GM10847 (cell line): ENCODE measurements at regions not wholly inside any gene's neighbourhood (a gene's known extent, or its start where the extent isn't known, plus 50 kb on each side); places are given as distances from the start of the nearest gene placed in this dataset.

Source experiments
- POLR2A ChIP-seq: IDR thresholded peaks from 2 replicates; pipeline ENCODE4 v1.6.1; 2011; ENCODE audit not compliant: insufficient read length; ENCODE audit errors: extremely low read depth

- no peak for TF ChIP-seq POLR2A
Observed at GRCh38 chr7:68936471-68937035, 661.7 kb upstream of the AUTS2 start.

GRCh38 chr7:68938151-68938550 is 660.1 kb upstream of the AUTS2 start:
- no peak for TF ChIP-seq POLR2A

GRCh38 chr7:68943786-68944185 is 654.5 kb upstream of the AUTS2 start:
- no peak for TF ChIP-seq POLR2A

GRCh38 chr7:68955656-68956055 is 642.6 kb upstream of the AUTS2 start:
- no peak for TF ChIP-seq POLR2A

GRCh38 chr7:68958571-68958970 is 639.7 kb upstream of the AUTS2 start:
- TF ChIP-seq POLR2A = no peak

GRCh38 chr7:68963552-68963951 is 634.7 kb upstream of the AUTS2 start:
- no peak for TF ChIP-seq POLR2A

- no peak for TF ChIP-seq POLR2A
Observed at GRCh38 chr7:68964060-68964459, 634.2 kb upstream of the AUTS2 start.

- TF ChIP-seq POLR2A = no peak
Observed at GRCh38 chr7:68965351-68965750, 632.9 kb upstream of the AUTS2 start.

- no peak for TF ChIP-seq POLR2A
Observed at GRCh38 chr7:68967598-68967997, 630.7 kb upstream of the AUTS2 start.

GRCh38 chr7:68969571-68969970 is 628.7 kb upstream of the AUTS2 start:
- TF ChIP-seq POLR2A = no peak

- TF ChIP-seq POLR2A = no peak
Observed at GRCh38 chr7:68971634-68972340, 626.5 kb upstream of the AUTS2 start.

GRCh38 chr7:68977385-68978055 is 620.8 kb upstream of the AUTS2 start:
- TF ChIP-seq POLR2A = no peak

GRCh38 chr7:68978710-68979109 is 619.6 kb upstream of the AUTS2 start:
- TF ChIP-seq POLR2A = no peak

GRCh38 chr7:68980011-68980410 is 618.3 kb upstream of the AUTS2 start:
- no peak for TF ChIP-seq POLR2A

GRCh38 chr7:68984306-68984705 is 614.0 kb upstream of the AUTS2 start:
- TF ChIP-seq POLR2A = no peak

GRCh38 chr7:68994841-68995240 is 603.4 kb upstream of the AUTS2 start:
- no peak for TF ChIP-seq POLR2A
